Fibroblast of the aortic adventitia (primary cell): ENCODE measurements at regions not wholly inside any gene's neighbourhood (a gene's known extent, or its start where the extent isn't known, plus 50 kb on each side); places are given as distances from the start of the nearest gene placed in this dataset.
"Not testable (repeated sequence)": the region's sequence is repeated elsewhere in the genome, so short reads cannot be mapped to it uniquely, and the experiment has no call there.

Experiments
- DNase-seq: peaks from one replicate; pipeline ENCODE4 v3.0.0-alpha.2; 2010; ENCODE audit warnings: low read depth
- H3K4me3 ChIP-seq: 2 replicates; pipeline ENCODE4 v1.5.1; 2011; ENCODE audit warnings: low read depth, mild to moderate bottlenecking, control low read depth, low read length, moderate library complexity
- TF ChIP-seq, protein P1 (sequence below): IDR thresholded peaks from 2 replicates; pipeline ENCODE4 v1.5.1; 2011; ENCODE audit warnings: mild to moderate bottlenecking, low read length, control low read depth, inconsistent platforms; ENCODE audit not compliant: insufficient read depth

DNA sequence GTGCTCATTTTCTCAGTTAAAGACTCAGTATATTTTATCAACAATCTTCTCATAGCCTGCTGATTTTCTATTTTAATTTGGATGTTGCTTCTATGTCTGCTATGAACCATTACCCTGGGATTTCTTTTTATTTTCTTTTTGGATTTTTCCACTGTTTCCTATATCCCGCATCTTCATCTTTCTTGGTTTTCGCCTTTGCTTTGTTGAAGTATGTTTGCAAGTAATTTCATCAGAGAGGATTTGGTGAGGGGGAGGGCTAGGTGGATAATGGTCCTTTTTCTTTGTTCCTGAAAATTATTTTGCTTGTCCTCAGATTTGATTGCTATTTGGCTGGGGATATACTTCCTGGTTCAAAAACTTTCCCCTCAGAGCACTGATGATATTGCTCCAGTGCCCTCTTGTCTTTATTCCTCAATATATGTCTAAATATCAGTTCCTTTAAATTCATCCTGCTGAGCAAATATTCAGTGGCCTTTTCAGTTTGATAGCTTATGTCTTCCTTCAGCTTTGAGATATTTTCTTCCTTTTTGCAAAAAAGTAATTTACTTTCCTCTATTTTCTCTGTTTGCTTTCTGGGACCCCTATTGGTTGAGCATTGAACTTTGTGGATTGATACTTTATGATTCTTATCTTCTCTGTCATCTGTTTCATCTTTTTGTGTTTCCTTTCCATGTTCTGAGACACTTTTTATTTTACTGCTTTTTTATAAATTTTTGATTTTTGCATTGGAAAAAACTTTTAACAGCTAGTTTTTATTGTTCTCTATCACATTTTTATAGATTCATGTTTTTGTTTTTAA is 227.6 kb upstream of the ELL2 start:
- TF ChIP-seq, protein P1, sequence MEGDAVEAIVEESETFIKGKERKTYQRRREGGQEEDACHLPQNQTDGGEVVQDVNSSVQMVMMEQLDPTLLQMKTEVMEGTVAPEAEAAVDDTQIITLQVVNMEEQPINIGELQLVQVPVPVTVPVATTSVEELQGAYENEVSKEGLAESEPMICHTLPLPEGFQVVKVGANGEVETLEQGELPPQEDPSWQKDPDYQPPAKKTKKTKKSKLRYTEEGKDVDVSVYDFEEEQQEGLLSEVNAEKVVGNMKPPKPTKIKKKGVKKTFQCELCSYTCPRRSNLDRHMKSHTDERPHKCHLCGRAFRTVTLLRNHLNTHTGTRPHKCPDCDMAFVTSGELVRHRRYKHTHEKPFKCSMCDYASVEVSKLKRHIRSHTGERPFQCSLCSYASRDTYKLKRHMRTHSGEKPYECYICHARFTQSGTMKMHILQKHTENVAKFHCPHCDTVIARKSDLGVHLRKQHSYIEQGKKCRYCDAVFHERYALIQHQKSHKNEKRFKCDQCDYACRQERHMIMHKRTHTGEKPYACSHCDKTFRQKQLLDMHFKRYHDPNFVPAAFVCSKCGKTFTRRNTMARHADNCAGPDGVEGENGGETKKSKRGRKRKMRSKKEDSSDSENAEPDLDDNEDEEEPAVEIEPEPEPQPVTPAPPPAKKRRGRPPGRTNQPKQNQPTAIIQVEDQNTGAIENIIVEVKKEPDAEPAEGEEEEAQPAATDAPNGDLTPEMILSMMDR, result peak; percentile 17
- H3K4me3 ChIP-seq, result no peak overlapping the region
- DNase-seq, result no peak

DNA sequence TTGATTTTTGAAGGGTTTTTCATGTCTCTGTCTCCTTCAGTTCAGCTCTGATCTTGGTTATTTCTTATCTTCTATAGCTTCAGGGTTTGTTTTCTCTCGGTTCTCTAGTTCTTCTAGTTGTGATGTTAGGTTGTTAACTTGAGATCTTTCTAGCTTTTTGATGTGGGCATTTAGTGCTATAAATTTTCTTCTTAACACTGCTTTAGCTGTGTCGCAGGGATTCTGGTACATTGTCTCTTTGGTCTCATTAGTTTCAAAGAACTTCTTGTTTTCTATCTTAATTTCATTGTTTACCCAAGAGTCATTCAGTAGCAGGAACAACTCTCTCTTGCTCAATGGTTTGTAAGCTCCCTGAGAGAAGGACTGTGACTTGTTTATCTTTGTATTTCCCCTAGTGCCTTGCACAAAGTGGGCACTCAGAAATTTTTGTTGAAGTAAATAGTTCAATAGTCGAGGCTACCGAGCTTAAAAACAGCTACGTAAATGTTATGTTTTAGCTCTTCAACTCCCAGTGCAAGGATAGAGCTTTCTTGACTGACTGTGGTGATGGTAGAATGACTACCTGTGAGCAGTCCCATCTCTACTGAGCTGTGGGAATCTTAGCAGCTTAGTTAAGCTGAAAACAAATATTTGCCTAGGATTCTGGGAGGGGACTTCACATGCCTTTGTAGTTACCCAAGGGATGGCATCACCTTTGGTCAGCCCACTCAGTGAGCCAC is 225.8 kb upstream of the ELL2 start:
- no peak for DNase-seq
- TF ChIP-seq, protein P1, result no peak
- no peak overlapping the region for H3K4me3 ChIP-seq

- not testable (repeated sequence) for H3K4me3 ChIP-seq, DNase-seq
Observed at GRCh38 chr5:96184510-96184909, 222.9 kb upstream of the ELL2 start.

- TF ChIP-seq, protein P1, result no peak
- H3K4me3 ChIP-seq, result no peak overlapping the region
- DNase-seq, result no peak
Observed at GRCh38 chr5:96180684-96181435, 219.2 kb upstream of the ELL2 start.

GRCh38 chr5:96177303-96177869 is 215.7 kb upstream of the ELL2 start:
- H3K4me3 ChIP-seq, result no peak overlapping the region
- DNase-seq, result peak; percentile 97
- TF ChIP-seq, protein P1, result no peak

- peak; percentile 29 for DNase-seq
- TF ChIP-seq, protein P1, result no peak
- no peak overlapping the region for H3K4me3 ChIP-seq
Observed at GRCh38 chr5:96176022-96176421, 214.4 kb upstream of the ELL2 start.
